HG03442 (cell line): ENCODE measurements at regions not wholly inside any gene's neighbourhood (a gene's known extent, or its start where the extent isn't known, plus 50 kb on each side); places are given as distances from the start of the nearest gene placed in this dataset.

ENCODE experiments used
- ATAC-seq: cut with Tn5 transposase; IDR thresholded peaks from one replicate; pipeline ENCODE4 v1.9.1; 2021; ENCODE audit warnings: mild to moderate bottlenecking, moderate library complexity; ENCODE audit not compliant: unreplicated experiment

- no peak for ATAC-seq
These were observed 61.8 kb upstream of the ACO1 start for GRCh38 chr9:32322622-32323021.

DNA sequence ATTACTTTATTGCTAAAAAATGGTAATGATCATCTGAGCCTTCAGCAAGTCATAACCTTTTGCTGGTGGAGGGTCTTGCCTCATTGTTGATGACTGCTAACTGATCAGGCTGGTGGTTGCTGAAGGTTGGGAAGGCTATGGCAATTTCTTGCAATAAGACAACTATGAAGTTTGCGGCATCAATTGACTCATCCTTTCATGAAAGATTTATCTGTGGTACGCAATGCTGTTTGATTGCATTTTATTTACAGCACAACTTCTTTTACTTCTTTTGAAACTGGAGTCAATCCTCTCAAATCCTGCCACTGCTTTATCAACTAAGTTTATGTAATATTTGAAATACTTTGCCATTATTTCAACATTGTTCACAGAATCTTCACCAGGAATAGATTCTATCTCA lies 58.3 kb upstream of the ACO1 start:
- no peak for ATAC-seq

GRCh38 chr9:32331240-32331639 lies 53.2 kb upstream of the ACO1 start:
- ATAC-seq, result no peak

GRCh38 chr9:32334112-32334511 lies 50.3 kb upstream of the ACO1 start:
- ATAC-seq, result no peak
